ENCODE measurements at regions not wholly inside any gene's neighbourhood (a gene's known extent, or its start where the extent isn't known, plus 50 kb on each side); places are given as distances from the start of the nearest gene placed in this dataset.

DNA sequence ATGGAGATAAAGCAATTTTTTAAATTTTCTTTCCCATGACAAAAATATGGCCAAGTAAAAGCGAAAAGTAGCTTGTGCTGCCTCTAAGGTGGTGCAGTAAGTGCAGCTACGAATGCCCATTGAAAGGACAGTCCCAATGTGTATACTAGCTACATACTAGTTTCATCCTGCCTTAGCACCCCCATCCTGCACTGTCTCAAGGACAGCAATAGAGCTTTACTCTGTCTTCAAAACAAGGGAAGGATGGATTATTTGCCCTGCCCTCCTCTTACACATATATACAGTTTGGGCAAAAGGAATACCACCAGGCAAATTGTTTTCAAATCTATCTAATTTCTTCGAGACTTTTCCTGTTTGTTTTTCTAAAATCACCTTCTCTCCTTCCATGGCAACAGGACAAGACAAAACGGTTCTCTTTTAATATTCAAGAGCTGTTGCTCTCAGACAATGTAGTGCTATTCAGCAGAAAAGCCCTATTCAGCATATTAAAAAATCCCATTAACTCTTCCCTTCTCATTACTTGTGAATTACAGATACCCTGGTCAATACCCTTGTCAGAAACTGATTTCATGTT is 75.1 kb upstream of the SLC7A11 start:
- Mint-ChIP-seq H3K4me1 (ENCODE audit: low read depth, unreplicated experiment) (no peaks in the 10 kb centered on the region), H3K27ac (ENCODE audit: unreplicated experiment) (no peak overlapping the region), H3K36me3 (ENCODE audit: insufficient read depth, unreplicated experiment) (no peaks in the 10 kb centered on the region), H3K9me3 (ENCODE audit: low read depth, unreplicated experiment) (peaks cover 5% of the 10 kb centered on the region), H3K4me3 (ENCODE audit: low read depth, unreplicated experiment) (no peak overlapping the region), H3K27me3 (ENCODE audit: unreplicated experiment) (no peaks in the 10 kb centered on the region)
- intact Hi-C loops (cut with micrococcal nuclease; ENCODE audit: unreplicated experiment): no loop called here
- DNase-seq: no peak
- TF ChIP-seq, protein P1, sequence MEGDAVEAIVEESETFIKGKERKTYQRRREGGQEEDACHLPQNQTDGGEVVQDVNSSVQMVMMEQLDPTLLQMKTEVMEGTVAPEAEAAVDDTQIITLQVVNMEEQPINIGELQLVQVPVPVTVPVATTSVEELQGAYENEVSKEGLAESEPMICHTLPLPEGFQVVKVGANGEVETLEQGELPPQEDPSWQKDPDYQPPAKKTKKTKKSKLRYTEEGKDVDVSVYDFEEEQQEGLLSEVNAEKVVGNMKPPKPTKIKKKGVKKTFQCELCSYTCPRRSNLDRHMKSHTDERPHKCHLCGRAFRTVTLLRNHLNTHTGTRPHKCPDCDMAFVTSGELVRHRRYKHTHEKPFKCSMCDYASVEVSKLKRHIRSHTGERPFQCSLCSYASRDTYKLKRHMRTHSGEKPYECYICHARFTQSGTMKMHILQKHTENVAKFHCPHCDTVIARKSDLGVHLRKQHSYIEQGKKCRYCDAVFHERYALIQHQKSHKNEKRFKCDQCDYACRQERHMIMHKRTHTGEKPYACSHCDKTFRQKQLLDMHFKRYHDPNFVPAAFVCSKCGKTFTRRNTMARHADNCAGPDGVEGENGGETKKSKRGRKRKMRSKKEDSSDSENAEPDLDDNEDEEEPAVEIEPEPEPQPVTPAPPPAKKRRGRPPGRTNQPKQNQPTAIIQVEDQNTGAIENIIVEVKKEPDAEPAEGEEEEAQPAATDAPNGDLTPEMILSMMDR (IDR thresholded peaks at IDR 0.05; ENCODE audit: unreplicated experiment): no peak
- CTCF ChIA-PET: interaction anchor here (0.6 kb wide), 1 partner anchor 106 kb away, joined by 5 read pairs; no protein-coding TSS in a partner anchor
- no TSS peak for BruUV-seq (replicated peaks)

GRCh38 chr4:138312536-138312911 is 70.4 kb upstream of the SLC7A11 start:
- peaks cover 5% of the 10 kb centered on the region for H3K9me3 Mint-ChIP-seq (ENCODE audit: low read depth, unreplicated experiment)
- no peaks in the 10 kb centered on the region for H3K4me1 Mint-ChIP-seq (ENCODE audit: low read depth, unreplicated experiment)
- TF ChIP-seq, protein P1 (IDR thresholded peaks at IDR 0.05; ENCODE audit: unreplicated experiment): no peak
- H3K4me3 Mint-ChIP-seq (ENCODE audit: low read depth, unreplicated experiment): no peak overlapping the region
- H3K27ac Mint-ChIP-seq (ENCODE audit: unreplicated experiment): no peak overlapping the region
- H3K36me3 Mint-ChIP-seq (ENCODE audit: insufficient read depth, unreplicated experiment): no peaks in the 10 kb centered on the region
- no peaks in the 10 kb centered on the region for H3K27me3 Mint-ChIP-seq (ENCODE audit: unreplicated experiment)
- no TSS peak for BruUV-seq (replicated peaks)
- CTCF ChIA-PET: interaction anchor here (0.5 kb wide), 1 partner anchor 54 kb away, joined by 3 read pairs; no protein-coding TSS in a partner anchor
- intact Hi-C loops (cut with micrococcal nuclease; ENCODE audit: unreplicated experiment): no loop called here
- no peak for DNase-seq

DNA sequence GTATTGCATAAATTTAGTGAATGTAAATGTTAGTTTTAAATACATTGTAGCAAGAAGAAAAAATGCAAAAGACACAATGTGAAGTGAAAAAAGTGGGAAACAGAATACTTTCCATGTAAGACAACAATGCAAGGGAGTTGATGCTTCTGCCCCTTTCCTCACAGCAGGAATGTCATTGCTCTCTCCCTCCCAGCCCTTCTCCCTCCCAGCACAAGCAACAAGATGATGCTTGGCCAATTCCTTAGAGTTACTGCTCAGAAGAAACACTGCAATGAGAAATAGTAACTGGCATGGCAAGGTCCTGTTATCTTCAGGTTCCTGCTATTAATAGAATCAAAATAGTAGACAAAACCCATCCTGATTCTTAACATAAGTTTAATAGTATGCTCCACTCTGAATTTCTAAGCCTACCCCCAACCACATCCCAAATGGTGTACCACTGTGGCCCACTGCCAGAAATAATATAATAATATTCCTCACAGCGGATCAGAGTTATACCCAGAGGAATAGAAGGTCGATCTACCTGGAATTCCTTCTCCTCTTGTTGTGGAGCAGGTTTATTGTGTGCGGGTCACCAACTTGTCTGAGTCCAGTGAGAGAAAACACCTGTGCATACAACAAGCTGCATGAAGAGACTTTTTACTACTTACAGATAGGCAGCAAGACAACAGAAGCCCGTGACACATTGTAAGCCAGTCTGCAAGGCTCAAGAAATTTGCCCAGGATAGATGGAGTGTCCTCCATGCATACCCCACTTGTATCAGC is 69.8 kb upstream of the SLC7A11 start:
- no peak for DNase-seq
- CTCF ChIA-PET: no interaction called here
- H3K4me3 Mint-ChIP-seq (ENCODE audit: low read depth, unreplicated experiment): no peak overlapping the region
- no peaks in the 10 kb centered on the region for H3K27me3 Mint-ChIP-seq (ENCODE audit: unreplicated experiment)
- intact Hi-C loops (cut with micrococcal nuclease; ENCODE audit: unreplicated experiment): no loop called here
- peaks cover 5% of the 10 kb centered on the region for H3K9me3 Mint-ChIP-seq (ENCODE audit: low read depth, unreplicated experiment)
- H3K4me1 Mint-ChIP-seq (ENCODE audit: low read depth, unreplicated experiment): no peaks in the 10 kb centered on the region
- TF ChIP-seq, protein P1 (IDR thresholded peaks at IDR 0.05; ENCODE audit: unreplicated experiment): no peak
- no peaks in the 10 kb centered on the region for H3K36me3 Mint-ChIP-seq (ENCODE audit: insufficient read depth, unreplicated experiment)
- no peak overlapping the region for H3K27ac Mint-ChIP-seq (ENCODE audit: unreplicated experiment)
- no TSS peak for BruUV-seq (replicated peaks)

DNA sequence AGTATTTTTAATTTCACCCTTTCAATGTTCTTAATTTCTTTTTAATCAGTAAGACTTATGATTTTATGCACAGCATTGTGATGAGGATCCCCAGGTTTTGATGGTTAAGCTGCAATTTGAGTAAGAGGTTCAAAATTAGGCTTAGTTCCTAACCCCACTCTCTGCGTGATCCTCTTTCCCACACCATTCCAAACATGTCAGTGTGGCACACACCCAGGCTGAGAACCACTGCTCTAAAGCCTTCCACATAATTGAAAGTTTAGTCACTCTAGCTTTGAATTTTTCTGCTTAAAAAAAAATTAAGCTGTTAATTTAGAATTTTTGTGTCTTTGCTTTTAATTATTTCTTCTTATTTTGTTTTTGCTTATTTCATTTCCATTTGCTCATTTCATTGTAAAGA is 68.8 kb upstream of the SLC7A11 start:
- intact Hi-C loops (cut with micrococcal nuclease; ENCODE audit: unreplicated experiment): no loop called here
- CTCF ChIA-PET: no interaction called here
- Mint-ChIP-seq H3K4me1 (ENCODE audit: low read depth, unreplicated experiment) (no peaks in the 10 kb centered on the region), H3K27me3 (ENCODE audit: unreplicated experiment) (no peaks in the 10 kb centered on the region), H3K4me3 (ENCODE audit: low read depth, unreplicated experiment) (no peak overlapping the region), H3K27ac (ENCODE audit: unreplicated experiment) (no peak overlapping the region), H3K9me3 (ENCODE audit: low read depth, unreplicated experiment) (peaks cover 5% of the 10 kb centered on the region), H3K36me3 (ENCODE audit: insufficient read depth, unreplicated experiment) (no peaks in the 10 kb centered on the region)
- DNase-seq: no peak
- TF ChIP-seq, protein P1 (IDR thresholded peaks at IDR 0.05; ENCODE audit: unreplicated experiment): no peak
- no TSS peak for BruUV-seq (replicated peaks)

Data from Calu3 (cell line).